MM.1S (cell line): ENCODE measurements at regions not wholly inside any gene's neighbourhood (a gene's known extent, or its start where the extent isn't known, plus 50 kb on each side); places are given as distances from the start of the nearest gene placed in this dataset.

Experiments
- DNase-seq: peaks from one replicate; pipeline ENCODE4 v3.0.0-alpha.2; 2015
- H2AFZ ChIP-seq: fragments of 300-600 bp; sonication (generic); 2 replicates; pipeline ENCODE4 v1.6.0; 2016; ENCODE audit warnings: antibody characterized with exemption, low read length
- H3F3A ChIP-seq: fragments of 300-600 bp; sonication (generic); 2 replicates; pipeline ENCODE4 v1.6.1; 2016; ENCODE audit warnings: mild to moderate bottlenecking, antibody characterized with exemption, low read length, moderate library complexity, mixed read lengths; ENCODE audit not compliant: insufficient read depth
- H3K27ac ChIP-seq: fragments of 300-600 bp; sonication (generic); 2 replicates; pipeline ENCODE4 v1.5.1; 2016; ENCODE audit warnings: mild to moderate bottlenecking, low read length
- H3K27me3 ChIP-seq: fragments of 300-600 bp; sonication (generic); replicated peaks from 2 replicates; pipeline ENCODE4 v1.6.0; 2016; ENCODE audit warnings: low read length; ENCODE audit not compliant: insufficient read depth
- H3K36me3 ChIP-seq: fragments of 300-600 bp; sonication (generic); replicated peaks from 2 replicates; pipeline ENCODE4 v1.6.1; 2016; ENCODE audit warnings: mild to moderate bottlenecking, low read length, mixed read lengths; ENCODE audit not compliant: insufficient read depth
- H3K4me1 ChIP-seq: fragments of 300-600 bp; sonication (generic); 2 replicates; pipeline ENCODE4 v1.6.1; 2016; ENCODE audit warnings: low read length, mixed read lengths
- H3K4me2 ChIP-seq: fragments of 300-600 bp; sonication (generic); 2 replicates; pipeline ENCODE4 v1.6.0; 2016; ENCODE audit warnings: low read depth, low read length
- H3K4me3 ChIP-seq: fragments of 300-600 bp; sonication (generic); 2 replicates; pipeline ENCODE4 v1.5.1; 2016; ENCODE audit warnings: low read length, mixed read lengths
- H3K79me2 ChIP-seq: fragments of 300-600 bp; sonication (generic); 2 replicates; pipeline ENCODE4 v1.6.1; 2016; ENCODE audit warnings: mixed run types, low read length, mixed read lengths
- H3K9ac ChIP-seq: fragments of 300-600 bp; sonication (generic); 2 replicates; pipeline ENCODE4 v1.6.1; 2016; ENCODE audit warnings: low read length, mixed read lengths
- H3K9me2 ChIP-seq: fragments of 300-600 bp; sonication (generic); replicated peaks from 2 replicates; pipeline ENCODE4 v1.6.1; 2016; ENCODE audit warnings: mild to moderate bottlenecking, low read length, mixed read lengths; ENCODE audit not compliant: insufficient read depth
- H3K9me3 ChIP-seq: fragments of 300-600 bp; sonication (generic); replicated peaks from 2 replicates; pipeline ENCODE4 v1.6.1; 2016; ENCODE audit warnings: mild to moderate bottlenecking, low read length, mixed read lengths; ENCODE audit not compliant: insufficient read depth
- H4K20me1 ChIP-seq: fragments of 300-600 bp; sonication (generic); 2 replicates; pipeline ENCODE4 v1.6.1; 2016; ENCODE audit warnings: mild to moderate bottlenecking, low read length, moderate library complexity, mixed read lengths; ENCODE audit not compliant: insufficient read depth
- EZH2 ChIP-seq: fragments of 300-600 bp; sonication (generic); optimal IDR thresholded peaks from 2 replicates; pipeline ENCODE3; 2017; ENCODE audit warnings: low read depth, mild to moderate bottlenecking, antibody characterized with exemption, low read length, mixed read lengths
- EZH2phosphoT487 ChIP-seq: fragments of 300-600 bp; sonication (generic); IDR thresholded peaks from 2 replicates; pipeline ENCODE4 v1.6.1; 2018; ENCODE audit warnings: antibody characterized with exemption, low read length
- TF ChIP-seq, protein P1 (sequence below): fragments of 300-600 bp; sonication (generic); IDR thresholded peaks from 2 replicates; pipeline ENCODE4 v1.5.1; 2016; ENCODE audit warnings: antibody characterized with exemption, low read length, mixed read lengths

DNA sequence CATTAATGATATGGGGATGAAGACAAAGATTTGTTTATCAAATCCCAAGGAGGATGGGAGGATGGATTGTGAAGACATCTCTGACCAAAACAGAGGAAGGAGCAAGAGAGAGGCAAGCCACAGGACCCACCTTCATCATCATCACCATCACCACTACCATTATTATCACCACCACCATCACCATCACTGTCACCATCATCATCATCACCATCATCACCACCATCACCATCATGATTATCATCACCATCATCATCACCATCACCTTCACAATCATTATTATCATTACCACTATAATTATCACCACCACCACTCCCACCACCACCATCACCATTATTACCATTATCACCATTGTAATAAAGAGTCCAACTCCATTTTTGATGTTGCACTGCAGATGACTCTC is 482.5 kb downstream of the PTPRU start:
- no peak overlapping the region for H3K4me2 ChIP-seq
- no peaks in the 10 kb centered on the region for H3K9me3 ChIP-seq
- H3K9ac ChIP-seq, result no peak overlapping the region
- H3K79me2 ChIP-seq, result no peaks in the 10 kb centered on the region
- no peaks in the 10 kb centered on the region for H3F3A ChIP-seq
- H3K4me1 ChIP-seq, result no peaks in the 10 kb centered on the region
- TF ChIP-seq, protein P1, sequence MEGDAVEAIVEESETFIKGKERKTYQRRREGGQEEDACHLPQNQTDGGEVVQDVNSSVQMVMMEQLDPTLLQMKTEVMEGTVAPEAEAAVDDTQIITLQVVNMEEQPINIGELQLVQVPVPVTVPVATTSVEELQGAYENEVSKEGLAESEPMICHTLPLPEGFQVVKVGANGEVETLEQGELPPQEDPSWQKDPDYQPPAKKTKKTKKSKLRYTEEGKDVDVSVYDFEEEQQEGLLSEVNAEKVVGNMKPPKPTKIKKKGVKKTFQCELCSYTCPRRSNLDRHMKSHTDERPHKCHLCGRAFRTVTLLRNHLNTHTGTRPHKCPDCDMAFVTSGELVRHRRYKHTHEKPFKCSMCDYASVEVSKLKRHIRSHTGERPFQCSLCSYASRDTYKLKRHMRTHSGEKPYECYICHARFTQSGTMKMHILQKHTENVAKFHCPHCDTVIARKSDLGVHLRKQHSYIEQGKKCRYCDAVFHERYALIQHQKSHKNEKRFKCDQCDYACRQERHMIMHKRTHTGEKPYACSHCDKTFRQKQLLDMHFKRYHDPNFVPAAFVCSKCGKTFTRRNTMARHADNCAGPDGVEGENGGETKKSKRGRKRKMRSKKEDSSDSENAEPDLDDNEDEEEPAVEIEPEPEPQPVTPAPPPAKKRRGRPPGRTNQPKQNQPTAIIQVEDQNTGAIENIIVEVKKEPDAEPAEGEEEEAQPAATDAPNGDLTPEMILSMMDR, result no peak
- TF ChIP-seq EZH2phosphoT487 (no peak), EZH2 (no peak)
- no peak overlapping the region for H3K27ac ChIP-seq
- H4K20me1 ChIP-seq, result no peaks in the 10 kb centered on the region
- H3K9me2 ChIP-seq, result no peaks in the 10 kb centered on the region
- H3K4me3 ChIP-seq, result no peak overlapping the region
- no peak for DNase-seq
- peaks cover 12% of the 10 kb centered on the region; the same call in 1 of the 2 replicates for H3K27me3 ChIP-seq
- H3K36me3 ChIP-seq, result no peaks in the 10 kb centered on the region
- H2AFZ ChIP-seq, result no peak overlapping the region

GRCh38 chr1:29716306-29716705 is 480.0 kb downstream of the PTPRU start:
- Histone ChIP-seq H3K27ac (no peak overlapping the region), H3K4me1 (no peaks in the 10 kb centered on the region), H3K36me3 (no peaks in the 10 kb centered on the region), H3K9me3 (no peaks in the 10 kb centered on the region), H3K4me2 (no peak overlapping the region), H4K20me1 (no peaks in the 10 kb centered on the region), H3K9ac (no peak overlapping the region), H3K27me3 (peaks cover 26% of the 10 kb centered on the region), H3K9me2 (no peaks in the 10 kb centered on the region), H2AFZ (no peak overlapping the region), H3K4me3 (no peak overlapping the region), H3F3A (no peaks in the 10 kb centered on the region), H3K79me2 (no peaks in the 10 kb centered on the region)
- DNase-seq, result no peak
- no peak for TF ChIP-seq EZH2phosphoT487
- TF ChIP-seq EZH2, result no peak
- TF ChIP-seq, protein P1, result no peak

DNA sequence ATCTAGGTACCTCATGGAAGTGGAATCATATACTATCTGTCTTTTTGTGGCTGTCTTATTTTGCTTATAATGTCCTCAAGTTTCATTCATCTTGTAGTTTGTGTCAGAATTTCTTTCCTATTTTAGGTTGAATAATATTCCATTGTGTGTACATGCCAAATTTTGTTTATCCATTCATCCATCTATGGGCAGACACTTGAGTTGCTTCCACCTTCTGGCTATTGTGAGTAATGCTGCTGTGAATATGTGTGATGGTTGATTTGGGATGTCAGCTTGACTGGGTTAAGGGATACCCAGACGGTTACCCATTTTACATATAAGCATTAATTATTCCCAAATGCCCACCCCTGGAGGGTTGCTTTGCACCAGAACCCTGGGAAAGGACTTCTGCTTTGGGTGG is 477.5 kb downstream of the PTPRU start:
- DNase-seq, result no peak
- Histone ChIP-seq H3K27ac (no peak overlapping the region), H3K9me3 (no peaks in the 10 kb centered on the region), H3K27me3 (peaks cover 48% of the 10 kb centered on the region), H3K36me3 (no peaks in the 10 kb centered on the region), H3K9me2 (no peaks in the 10 kb centered on the region), H3K4me3 (no peak overlapping the region), H3K9ac (no peak overlapping the region), H3F3A (no peaks in the 10 kb centered on the region), H4K20me1 (no peaks in the 10 kb centered on the region), H3K4me2 (no peak overlapping the region), H3K79me2 (no peaks in the 10 kb centered on the region), H3K4me1 (no peaks in the 10 kb centered on the region), H2AFZ (no peak overlapping the region)
- TF ChIP-seq, protein P1, result 0 out of 2 replicates have a peak, but pooled peaks have one; percentile 5
- TF ChIP-seq EZH2phosphoT487 (no peak), EZH2 (no peak)
